Dendritic cell treated with granulocyte-macrophage colony-stimulating factor and Interleukin-4, amounts not matched to agents 40 ng/mL and 50 ng/mL, for 4 days (primary cell): ENCODE measurements at regions not wholly inside any gene's neighbourhood (a gene's known extent, or its start where the extent isn't known, plus 50 kb on each side); places are given as distances from the start of the nearest gene placed in this dataset.

ENCODE experiments used
- H3K27ac Mint-ChIP-seq: one replicate; pipeline ENCODE4 v1.8.0; 2022; ENCODE audit warnings: mild to moderate bottlenecking, mixed read lengths
- H3K27me3 Mint-ChIP-seq: one replicate; pipeline ENCODE4 v1.8.0; 2022; ENCODE audit warnings: mild to moderate bottlenecking, mixed read lengths
- H3K36me3 Mint-ChIP-seq: one replicate; pipeline ENCODE4 v1.8.0; 2022; ENCODE audit warnings: low read depth, mixed read lengths
- H3K4me1 Mint-ChIP-seq: one replicate; pipeline ENCODE4 v1.8.0; 2022; ENCODE audit warnings: low read depth, mixed read lengths
- H3K4me3 Mint-ChIP-seq: one replicate; pipeline ENCODE4 v1.8.0; 2022; ENCODE audit warnings: mild to moderate bottlenecking, moderate library complexity, mixed read lengths
- H3K9me3 Mint-ChIP-seq: one replicate; pipeline ENCODE4 v1.8.0; 2022; ENCODE audit warnings: mixed read lengths
- intact Hi-C: fragments of 100-400 bp; cut with micrococcal nuclease; formaldehyde crosslinking; loops from one replicate; pipeline ENCODE4 v1.15.0; 2022

DNA sequence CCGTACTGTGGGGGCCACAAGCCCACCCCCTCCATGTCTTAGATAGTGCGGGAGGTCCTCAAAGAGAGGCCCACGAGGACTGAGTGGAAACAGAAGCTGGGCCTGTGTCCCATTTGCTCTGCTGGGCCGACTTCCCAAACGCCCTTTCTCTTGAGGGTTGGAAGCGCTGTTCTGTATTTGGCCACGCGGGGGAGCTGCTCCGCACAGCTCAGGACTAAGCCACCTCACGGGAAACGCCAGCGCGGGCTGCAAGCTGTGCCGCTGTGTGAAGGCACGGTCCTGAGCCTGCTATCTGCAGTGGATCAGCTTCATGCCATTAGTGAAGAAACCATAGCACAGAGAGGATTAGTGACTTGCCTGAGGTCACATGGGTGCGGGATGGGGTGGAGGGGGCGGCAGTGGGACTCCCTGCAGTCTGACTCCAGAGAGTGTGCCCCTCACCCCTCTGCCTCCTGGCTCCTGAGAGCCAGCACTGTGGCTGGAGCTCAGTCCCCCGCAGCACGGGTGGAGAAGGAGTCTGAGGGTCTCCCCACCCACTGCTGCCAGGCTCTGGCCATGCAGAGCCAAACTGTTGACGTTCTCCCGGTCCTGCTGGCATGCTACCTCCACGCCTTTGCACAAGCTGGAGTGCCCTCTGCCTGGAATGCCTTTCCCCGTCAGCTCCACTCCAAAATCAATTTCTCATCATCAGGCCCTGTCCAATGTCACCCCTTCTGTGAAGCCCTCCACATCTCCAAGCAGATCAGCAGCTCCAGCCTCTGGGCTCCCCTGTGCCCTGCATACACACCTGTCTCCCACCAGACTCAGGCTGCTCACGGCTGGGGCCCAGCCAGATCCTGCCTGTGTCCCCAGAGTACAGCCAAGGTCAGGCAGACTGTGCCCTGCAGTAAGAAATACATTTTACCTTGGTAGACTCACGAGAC is 51.5 kb upstream of the LRRC32 start:
- H3K4me3 Mint-ChIP-seq, result no peak overlapping the region
- peaks cover 53% of the 10 kb centered on the region for H3K27me3 Mint-ChIP-seq
- H3K9me3 Mint-ChIP-seq, result no peaks in the 10 kb centered on the region
- intact Hi-C loops, result no loop called here
- H3K4me1 Mint-ChIP-seq, result peaks cover 12% of the 10 kb centered on the region
- H3K27ac Mint-ChIP-seq, result peak overlapping the region; percentile 50
- H3K36me3 Mint-ChIP-seq, result no peaks in the 10 kb centered on the region

DNA sequence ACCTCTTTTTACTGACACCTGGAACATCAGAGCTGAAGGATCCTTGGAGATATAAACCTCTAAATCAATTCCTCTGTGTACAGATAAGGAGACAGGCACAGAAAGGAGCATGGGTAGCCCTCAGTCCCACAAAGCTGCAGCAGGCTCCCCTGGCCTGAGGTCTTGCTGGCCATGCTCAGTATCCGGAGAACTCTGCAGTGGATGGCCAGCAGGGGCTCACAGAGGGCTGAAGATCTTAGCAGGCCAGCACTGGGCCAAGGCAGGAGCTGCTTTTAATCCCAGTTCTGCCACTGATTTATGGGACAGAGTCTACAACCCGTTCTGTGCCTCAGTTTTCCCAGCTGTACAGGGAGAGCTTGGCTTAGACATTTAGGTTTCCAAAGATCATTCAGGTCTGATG is 52.6 kb upstream of the LRRC32 start:
- Mint-ChIP-seq H3K4me1 (peaks cover 12% of the 10 kb centered on the region), H3K9me3 (no peaks in the 10 kb centered on the region), H3K27ac (no peak overlapping the region)

DNA sequence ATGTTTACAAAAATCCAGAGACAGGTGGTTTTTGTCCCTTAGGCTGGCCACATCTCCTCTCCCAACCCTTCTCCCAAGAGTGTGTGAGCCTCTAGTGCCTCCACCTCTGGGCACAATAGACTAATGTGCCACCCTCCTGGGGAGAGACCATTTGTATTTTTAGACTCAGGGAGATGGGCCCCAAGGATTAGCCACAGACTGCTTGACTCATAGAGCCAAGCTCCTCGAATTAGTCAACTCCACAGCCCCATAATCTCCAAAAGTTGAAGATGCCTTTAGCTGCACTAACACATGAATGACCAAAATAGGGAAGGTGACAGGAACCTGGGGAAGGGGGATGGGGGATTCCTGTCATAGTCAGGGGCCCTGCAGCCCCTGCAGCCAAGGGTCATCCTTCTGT is 53.0 kb upstream of the LRRC32 start:
- Mint-ChIP-seq H3K27me3 (peaks cover 58% of the 10 kb centered on the region), H3K4me3 (no peak overlapping the region), H3K36me3 (no peaks in the 10 kb centered on the region), H3K27ac (no peak overlapping the region), H3K9me3 (no peaks in the 10 kb centered on the region), H3K4me1 (peaks cover 12% of the 10 kb centered on the region)
- intact Hi-C loops, result no loop called here

More for the DNA sequence above, 52.6 kb upstream of the LRRC32 start:
- Mint-ChIP-seq H3K27me3 (peaks cover 57% of the 10 kb centered on the region), H3K4me3 (no peak overlapping the region), H3K36me3 (no peaks in the 10 kb centered on the region)
- intact Hi-C loops, result no loop called here

DNA sequence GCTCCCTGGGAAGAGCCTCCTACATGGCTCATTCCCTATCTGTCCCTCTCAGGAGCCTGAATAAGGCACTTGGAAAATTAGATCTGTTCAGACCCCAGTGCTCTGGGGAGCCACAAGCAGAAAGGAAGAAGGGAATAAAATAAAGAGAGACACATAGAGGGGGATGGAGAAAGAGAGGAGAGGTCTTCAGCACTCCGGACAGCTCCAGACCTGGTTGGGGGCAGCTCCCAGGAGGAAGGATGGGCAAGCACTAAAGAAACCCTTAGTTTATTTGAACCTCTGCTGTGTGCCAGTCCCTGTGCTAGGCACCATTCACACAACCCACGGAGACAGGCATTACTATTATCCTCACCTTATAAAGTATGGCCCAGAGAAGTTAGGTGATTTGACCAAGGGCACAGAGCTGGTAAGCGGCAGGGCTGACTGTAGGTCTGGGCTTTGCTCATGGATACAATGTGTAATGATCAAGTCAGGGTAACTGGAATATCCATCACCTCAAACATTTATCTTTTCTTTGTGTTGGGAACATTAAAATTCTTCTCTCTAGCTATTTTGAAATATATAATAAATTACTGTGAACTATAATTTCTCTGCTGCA is 53.7 kb upstream of the LRRC32 start:
- intact Hi-C loops, result no loop called here
- H3K27me3 Mint-ChIP-seq, result peaks cover 58% of the 10 kb centered on the region
- no peak overlapping the region for H3K27ac Mint-ChIP-seq
- H3K36me3 Mint-ChIP-seq, result no peaks in the 10 kb centered on the region
- H3K4me1 Mint-ChIP-seq, result peaks cover 12% of the 10 kb centered on the region
- H3K9me3 Mint-ChIP-seq, result no peaks in the 10 kb centered on the region
- H3K4me3 Mint-ChIP-seq, result no peak overlapping the region

DNA sequence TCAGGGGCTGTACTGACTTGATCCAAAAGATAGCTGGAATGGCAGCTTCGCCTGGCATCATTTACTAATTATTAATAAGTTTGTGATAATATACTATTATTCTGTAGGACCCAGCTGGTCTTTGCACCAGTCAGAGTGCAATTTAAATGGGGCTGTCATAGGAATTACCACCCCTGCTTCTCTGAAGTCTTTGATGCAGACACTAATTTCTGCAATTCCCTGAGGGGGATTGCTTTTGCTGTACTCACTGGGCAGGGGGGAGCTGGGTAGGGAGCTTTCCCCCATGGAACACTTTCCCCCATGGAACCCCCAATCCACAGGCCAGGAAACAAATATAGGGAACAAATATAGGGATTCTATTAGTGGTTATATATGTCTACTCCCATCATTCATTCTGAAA is 54.9 kb upstream of the TSKU start:
- peaks cover 56% of the 10 kb centered on the region for H3K27me3 Mint-ChIP-seq
- no peak overlapping the region for H3K4me3 Mint-ChIP-seq
- no peaks in the 10 kb centered on the region for H3K9me3 Mint-ChIP-seq
- peaks cover 23% of the 10 kb centered on the region for H3K4me1 Mint-ChIP-seq
- H3K36me3 Mint-ChIP-seq, result no peaks in the 10 kb centered on the region
- no peak overlapping the region for H3K27ac Mint-ChIP-seq
- intact Hi-C loops, result no loop called here

DNA sequence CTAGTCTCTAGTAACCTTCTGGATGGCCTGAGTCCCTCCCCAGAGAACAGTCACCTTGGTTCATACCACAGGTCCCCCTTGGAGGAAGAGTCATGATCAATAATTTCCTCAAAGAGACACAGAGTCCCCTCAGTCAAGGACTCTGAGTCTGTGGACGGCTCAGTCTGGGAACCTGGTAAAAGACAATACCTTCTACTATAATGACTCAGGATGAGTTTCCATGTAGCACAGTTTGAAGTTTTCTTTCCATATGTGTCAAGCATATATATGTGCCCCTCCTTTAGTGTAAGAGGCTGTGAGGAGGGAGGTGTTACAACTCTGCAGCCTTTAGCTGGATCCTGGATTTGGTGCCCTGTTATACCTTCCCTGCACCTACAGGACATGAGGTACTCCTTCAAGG is 54.4 kb upstream of the TSKU start:
- no peak overlapping the region for H3K4me3 Mint-ChIP-seq
- peaks cover 51% of the 10 kb centered on the region for H3K27me3 Mint-ChIP-seq
- no peaks in the 10 kb centered on the region for H3K36me3 Mint-ChIP-seq
- peaks cover 25% of the 10 kb centered on the region for H3K4me1 Mint-ChIP-seq
- no peaks in the 10 kb centered on the region for H3K9me3 Mint-ChIP-seq
- H3K27ac Mint-ChIP-seq, result no peak overlapping the region
- intact Hi-C loops, result no loop called here

DNA sequence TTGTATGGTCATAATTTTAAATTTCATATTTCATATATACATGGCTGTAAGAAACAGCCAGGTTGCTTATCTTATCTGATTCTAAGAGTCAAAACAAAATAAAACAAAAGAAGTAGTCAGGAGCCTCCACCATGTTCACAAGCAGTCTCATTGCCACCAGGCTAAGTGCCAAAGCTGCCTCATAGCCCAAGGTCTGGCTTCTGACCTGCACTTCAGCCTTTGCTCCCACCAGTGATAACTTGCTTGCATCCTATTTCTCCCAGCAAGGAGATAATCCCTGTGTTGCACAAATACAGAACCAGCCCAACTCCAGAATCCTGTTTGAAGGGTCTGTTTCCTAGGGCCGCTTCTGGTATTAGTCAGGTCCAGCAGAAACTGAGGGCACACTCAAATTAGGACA is 53.9 kb upstream of the TSKU start:
- H3K4me1 Mint-ChIP-seq, result peaks cover 25% of the 10 kb centered on the region
- no peak overlapping the region for H3K27ac Mint-ChIP-seq
- no peak overlapping the region for H3K4me3 Mint-ChIP-seq
- no peaks in the 10 kb centered on the region for H3K36me3 Mint-ChIP-seq
- no peaks in the 10 kb centered on the region for H3K9me3 Mint-ChIP-seq
- intact Hi-C loops, result no loop called here
- H3K27me3 Mint-ChIP-seq, result peaks cover 46% of the 10 kb centered on the region

DNA sequence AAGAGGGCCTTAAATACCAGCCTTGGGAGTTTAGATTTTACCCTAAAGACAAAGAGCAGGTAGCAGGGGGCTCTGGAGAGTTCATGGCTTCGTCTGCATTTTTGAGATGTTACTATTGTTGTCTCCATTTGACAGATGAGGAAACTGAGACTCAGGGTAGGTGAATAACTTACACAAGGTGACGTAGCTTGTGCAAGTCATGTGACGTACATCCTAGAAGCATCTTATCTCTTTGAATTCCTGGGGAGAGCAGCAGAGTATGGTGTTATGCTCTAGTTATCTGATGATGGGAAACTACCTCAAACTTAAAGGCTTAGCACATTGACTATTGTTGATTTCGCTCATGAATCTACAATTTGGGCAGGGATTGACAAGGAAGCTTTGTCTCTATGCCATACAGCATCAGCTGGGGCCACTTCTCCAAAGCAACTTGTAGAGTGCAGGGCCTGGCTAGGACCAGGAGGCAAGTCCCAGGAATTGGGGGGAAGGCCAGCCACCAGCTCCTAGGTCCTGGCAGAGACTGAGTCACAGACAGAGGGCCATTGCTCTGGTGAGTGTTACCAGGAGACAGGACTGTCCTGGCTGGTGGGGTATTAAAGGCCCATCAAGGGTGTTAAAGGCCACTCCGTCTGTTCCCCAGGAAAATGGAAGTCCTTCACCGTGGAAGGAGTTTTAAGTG is 52.1 kb upstream of the TSKU start:
- H3K27ac Mint-ChIP-seq, result peak overlapping the region; percentile 58
- no peak overlapping the region for H3K4me3 Mint-ChIP-seq
- H3K4me1 Mint-ChIP-seq, result peaks cover 25% of the 10 kb centered on the region
- H3K27me3 Mint-ChIP-seq, result peaks cover 38% of the 10 kb centered on the region
- H3K36me3 Mint-ChIP-seq, result no peaks in the 10 kb centered on the region
- intact Hi-C loops, result loop anchor here (10.0 kb wide), 1 partner anchor 194 kb away; no protein-coding TSS in a partner anchor
- H3K9me3 Mint-ChIP-seq, result no peaks in the 10 kb centered on the region

DNA sequence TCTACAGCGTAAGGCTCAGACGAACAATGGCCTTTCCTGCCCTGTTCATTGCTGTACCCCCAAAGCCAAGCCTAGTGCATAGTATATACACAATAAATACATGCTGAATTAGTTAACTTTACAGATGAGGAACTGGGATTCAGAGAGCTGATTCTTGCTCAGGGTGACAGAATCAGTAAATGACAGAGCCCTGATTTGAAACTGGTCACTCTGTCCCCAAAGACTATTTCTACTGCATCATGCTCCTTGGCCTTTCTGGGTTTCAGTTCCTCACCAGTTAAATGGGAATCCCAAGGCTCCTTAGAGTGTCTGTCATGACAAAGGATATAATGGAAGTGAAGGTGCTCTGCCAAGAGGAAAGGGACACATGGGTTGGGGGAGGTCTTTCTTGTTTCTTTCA is 50.5 kb upstream of the TSKU start:
- no peaks in the 10 kb centered on the region for H3K9me3 Mint-ChIP-seq
- no peak overlapping the region for H3K4me3 Mint-ChIP-seq
- intact Hi-C loops, result loop anchor here (10.0 kb wide), 1 partner anchor 192 kb away; no protein-coding TSS in a partner anchor
- H3K4me1 Mint-ChIP-seq, result peaks cover 25% of the 10 kb centered on the region
- no peaks in the 10 kb centered on the region for H3K36me3 Mint-ChIP-seq
- peaks cover 29% of the 10 kb centered on the region for H3K27me3 Mint-ChIP-seq
- H3K27ac Mint-ChIP-seq, result peak overlapping the region; percentile 49
